OCI-LY1 (cell line): ENCODE measurements at regions not wholly inside any gene's neighbourhood (a gene's known extent, or its start where the extent isn't known, plus 50 kb on each side); places are given as distances from the start of the nearest gene placed in this dataset.

ENCODE experiments used
- EZH2 ChIP-seq: fragments of 200-600 bp; sonication (generic), shearing (Covaris generic); IDR thresholded peaks from 2 replicates; pipeline ENCODE4 v1.8.0; 2017; ENCODE audit warnings: borderline replicate concordance, mixed run types, mild to moderate bottlenecking, antibody characterized with exemption, low read length, moderate library complexity, mixed read lengths
- TF ChIP-seq, protein P1 (sequence below): fragments of 200-600 bp; sonication (generic), shearing (Covaris generic); IDR thresholded peaks from 2 replicates; pipeline ENCODE4 v1.5.1; 2017; ENCODE audit warnings: mild to moderate bottlenecking, antibody characterized with exemption, low read length, moderate library complexity, mixed read lengths

DNA sequence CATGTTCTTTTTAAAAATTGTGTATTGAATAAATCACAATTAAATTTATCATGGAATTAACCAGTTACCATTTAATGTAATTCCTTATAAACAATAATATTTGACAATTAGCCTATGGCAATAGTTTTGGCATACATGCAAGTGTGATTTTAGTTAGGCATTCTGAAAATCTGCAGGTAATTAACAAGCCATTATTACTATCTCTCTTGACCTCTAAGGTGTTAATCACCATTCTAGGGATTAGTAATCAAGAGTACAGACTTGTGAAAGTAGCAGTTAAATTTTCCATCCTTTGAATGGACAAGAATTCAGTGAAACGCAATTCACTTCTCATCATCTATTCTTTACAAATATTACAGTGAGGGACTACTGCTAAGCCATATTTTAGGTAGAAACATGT lies 127.7 kb upstream of the CHST9 start:
- TF ChIP-seq, protein P1, sequence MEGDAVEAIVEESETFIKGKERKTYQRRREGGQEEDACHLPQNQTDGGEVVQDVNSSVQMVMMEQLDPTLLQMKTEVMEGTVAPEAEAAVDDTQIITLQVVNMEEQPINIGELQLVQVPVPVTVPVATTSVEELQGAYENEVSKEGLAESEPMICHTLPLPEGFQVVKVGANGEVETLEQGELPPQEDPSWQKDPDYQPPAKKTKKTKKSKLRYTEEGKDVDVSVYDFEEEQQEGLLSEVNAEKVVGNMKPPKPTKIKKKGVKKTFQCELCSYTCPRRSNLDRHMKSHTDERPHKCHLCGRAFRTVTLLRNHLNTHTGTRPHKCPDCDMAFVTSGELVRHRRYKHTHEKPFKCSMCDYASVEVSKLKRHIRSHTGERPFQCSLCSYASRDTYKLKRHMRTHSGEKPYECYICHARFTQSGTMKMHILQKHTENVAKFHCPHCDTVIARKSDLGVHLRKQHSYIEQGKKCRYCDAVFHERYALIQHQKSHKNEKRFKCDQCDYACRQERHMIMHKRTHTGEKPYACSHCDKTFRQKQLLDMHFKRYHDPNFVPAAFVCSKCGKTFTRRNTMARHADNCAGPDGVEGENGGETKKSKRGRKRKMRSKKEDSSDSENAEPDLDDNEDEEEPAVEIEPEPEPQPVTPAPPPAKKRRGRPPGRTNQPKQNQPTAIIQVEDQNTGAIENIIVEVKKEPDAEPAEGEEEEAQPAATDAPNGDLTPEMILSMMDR: no peak
- no peak for TF ChIP-seq EZH2
